Smooth muscle cell (in vitro differentiated cells): ENCODE measurements at regions not wholly inside any gene's neighbourhood (a gene's known extent, or its start where the extent isn't known, plus 50 kb on each side); places are given as distances from the start of the nearest gene placed in this dataset.

Source experiments
- DNase-seq: peaks from one replicate; lab custom pipeline; 2025; ENCODE audit not compliant: unreplicated experiment; lab: John Stamatoyannopoulos, UW
- H2AFZ ChIP-seq: fragments of 200-600 bp; sonication (generic); 2 replicates; pipeline ENCODE4 v1.6.0; 2016; ENCODE audit warnings: antibody characterized with exemption, low read depth, mild to moderate bottlenecking
- H3F3A ChIP-seq: fragments of 200-600 bp; sonication (generic); 2 replicates; pipeline ENCODE4 v1.6.0; 2017; ENCODE audit warnings: antibody characterized with exemption, low read depth
- H3K27ac ChIP-seq: fragments of 200-600 bp; sonication (generic); 2 replicates; pipeline ENCODE4 v1.5.1; 2016; ENCODE audit warnings: low read depth, mild to moderate bottlenecking
- H3K27me3 ChIP-seq: fragments of 200-600 bp; sonication (generic); 2 replicates; pipeline ENCODE4 v1.6.1; 2016; ENCODE audit warnings: low read depth, mild to moderate bottlenecking
- H3K36me3 ChIP-seq: fragments of 200-600 bp; sonication (generic); 2 replicates; pipeline ENCODE4 v1.5.1; 2016; ENCODE audit warnings: low read depth
- H3K4me1 ChIP-seq: fragments of 200-600 bp; sonication (generic); 2 replicates; pipeline ENCODE4 v1.5.1; 2016; ENCODE audit warnings: low read depth
- H3K4me2 ChIP-seq: fragments of 200-600 bp; sonication (generic); 2 replicates; pipeline ENCODE4 v1.6.0; 2016; ENCODE audit warnings: mild to moderate bottlenecking
- H3K4me3 ChIP-seq: fragments of 200-600 bp; sonication (generic); 2 replicates; pipeline ENCODE4 v1.5.1; 2016; ENCODE audit warnings: mild to moderate bottlenecking
- H3K79me2 ChIP-seq: fragments of 200-600 bp; sonication (generic); 2 replicates; pipeline ENCODE4 v1.6.0; 2016; ENCODE audit warnings: low read depth, mild to moderate bottlenecking
- H3K9ac ChIP-seq: fragments of 200-600 bp; sonication (generic); 2 replicates; pipeline ENCODE4 v1.6.0; 2016; ENCODE audit warnings: low read depth
- H3K9me3 ChIP-seq: fragments of 200-600 bp; sonication (generic); replicated peaks from 2 replicates; pipeline ENCODE4 v1.5.1; 2016; ENCODE audit warnings: low read depth
- H4K20me1 ChIP-seq: fragments of 200-600 bp; sonication (generic); 2 replicates; pipeline ENCODE4 v1.6.0; 2016; ENCODE audit warnings: low read depth
- CTCF ChIP-seq: fragments of 200-600 bp; sonication (generic); IDR thresholded peaks from 2 replicates; pipeline ENCODE4 v1.5.1; 2017; ENCODE audit warnings: borderline replicate concordance, mild to moderate bottlenecking, antibody characterized with exemption; ENCODE audit not compliant: insufficient read depth, poor library complexity, severe bottlenecking
- WGBS: methylation state at CpG from one replicate; pipeline ENCODE4 v1.1.7; 2016; ENCODE audit warnings: low lambda C conversion rate; 5-methylcytosine and 5-hydroxymethylcytosine counted together

- H3K36me3 ChIP-seq: no peaks in the 10 kb centered on the region
- no peaks in the 10 kb centered on the region for H3K27me3 ChIP-seq
- H3K27ac ChIP-seq: no peak overlapping the region
- H3K9ac ChIP-seq: no peak overlapping the region
- H3K79me2 ChIP-seq: no peaks in the 10 kb centered on the region
- 59% methylated on average over 6 of the region's 6 CpGs for WGBS
- H3F3A ChIP-seq: no peaks in the 10 kb centered on the region
- peak overlapping the region; percentile 64 for H2AFZ ChIP-seq
- TF ChIP-seq CTCF: no peak
- no peak overlapping the region for H3K4me3 ChIP-seq
- no peak for DNase-seq
- no peak overlapping the region for H3K4me2 ChIP-seq
- no peaks in the 10 kb centered on the region for H3K4me1 ChIP-seq
- no peaks in the 10 kb centered on the region for H3K9me3 ChIP-seq
- no peaks in the 10 kb centered on the region for H4K20me1 ChIP-seq
These were observed 443.2 kb upstream of the AZI2 start for GRCh38 chr3:28791713-28792255.

GRCh38 chr3:28792604-28793003, 444.0 kb upstream of the AZI2 start:
- Histone ChIP-seq H3K4me3 (no peak overlapping the region), H3K9me3 (no peaks in the 10 kb centered on the region), H3K4me2 (no peak overlapping the region), H3K27me3 (no peaks in the 10 kb centered on the region), H3K79me2 (no peaks in the 10 kb centered on the region), H3K36me3 (no peaks in the 10 kb centered on the region), H3F3A (no peaks in the 10 kb centered on the region), H3K27ac (no peak overlapping the region), H3K9ac (no peak overlapping the region), H3K4me1 (no peaks in the 10 kb centered on the region), H2AFZ (no peak overlapping the region), H4K20me1 (no peaks in the 10 kb centered on the region)
- TF ChIP-seq CTCF: no peak
- 97% methylated on average over 2 of the region's 2 CpGs for WGBS
- no peak for DNase-seq

GRCh38 chr3:28799084-28799483, 450.5 kb upstream of the AZI2 start:
- H3K36me3 ChIP-seq: no peaks in the 10 kb centered on the region
- no peaks in the 10 kb centered on the region for H3K27me3 ChIP-seq
- no peak overlapping the region for H3K4me3 ChIP-seq
- no peak overlapping the region for H2AFZ ChIP-seq
- no peaks in the 10 kb centered on the region for H3K79me2 ChIP-seq
- H3K9ac ChIP-seq: no peak overlapping the region
- WGBS: 76% methylated on average over 4 of the region's 4 CpGs
- no peaks in the 10 kb centered on the region for H4K20me1 ChIP-seq
- H3K4me2 ChIP-seq: no peak overlapping the region
- no peaks in the 10 kb centered on the region for H3K9me3 ChIP-seq
- no peaks in the 10 kb centered on the region for H3F3A ChIP-seq
- H3K27ac ChIP-seq: no peak overlapping the region
- H3K4me1 ChIP-seq: no peaks in the 10 kb centered on the region
- DNase-seq: no peak
- TF ChIP-seq CTCF: no peak

- Histone ChIP-seq H2AFZ (no peak overlapping the region), H3K36me3 (no peaks in the 10 kb centered on the region)
- no peak for DNase-seq
These were observed 451.6 kb upstream of the AZI2 start for GRCh38 chr3:28800203-28800602.

More at GRCh38 chr3:28800203-28800602, 451.6 kb upstream of the AZI2 start:
- Histone ChIP-seq H3K4me2 (no peak overlapping the region), H4K20me1 (no peaks in the 10 kb centered on the region), H3K9me3 (no peaks in the 10 kb centered on the region), H3K4me3 (no peak overlapping the region), H3K4me1 (no peaks in the 10 kb centered on the region), H3K27me3 (no peaks in the 10 kb centered on the region), H3K27ac (no peak overlapping the region), H3K9ac (no peak overlapping the region), H3K79me2 (no peaks in the 10 kb centered on the region), H3F3A (no peaks in the 10 kb centered on the region)
- no peak for TF ChIP-seq CTCF
- 91% methylated on average over 1 of the region's 1 CpG for WGBS
